SK-N-SH treated with all-trans-retinoic acid at 6 μM for 48 hours (cell line): ENCODE measurements at regions not wholly inside any gene's neighbourhood (a gene's known extent, or its start where the extent isn't known, plus 50 kb on each side); places are given as distances from the start of the nearest gene placed in this dataset.

ENCODE experiments used
- ARNTL ChIP-seq: fragments of 450-650 bp; formaldehyde crosslinking; IDR thresholded peaks from 2 replicates; pipeline ENCODE4 v1.5.0; 2020; ENCODE audit warnings: low read depth, mild to moderate bottlenecking, moderate library complexity, borderline replicate concordance
- ESRRG ChIP-seq: fragments of 250-450 bp; sonication (Bioruptor Pico); IDR thresholded peaks from 2 replicates; pipeline ENCODE4 v1.6.1; 2021; ENCODE audit warnings: mild to moderate bottlenecking
- RARB ChIP-seq: fragments of 250-450 bp; sonication (Bioruptor Pico); IDR thresholded peaks from 2 replicates; pipeline ENCODE4 v1.8.0; 2021; ENCODE audit warnings: mild to moderate bottlenecking, moderate library complexity
- TOX ChIP-seq: fragments of 250-450 bp; sonication (Bioruptor Pico); IDR thresholded peaks from 2 replicates; pipeline ENCODE4 v1.8.0; 2021; ENCODE audit warnings: mild to moderate bottlenecking, moderate library complexity, borderline replicate concordance
- ZFP30 ChIP-seq: fragments of 450-650 bp; formaldehyde crosslinking; IDR thresholded peaks from 2 replicates; pipeline ENCODE4 v1.5.0; 2022; ENCODE audit warnings: mild to moderate bottlenecking, moderate library complexity

GRCh38 chr1:227424159-227424680 is 105.9 kb upstream of the CDC42BPA start:
- TF ChIP-seq TOX (CRISPR knock-in tag) (no peak), RARB (no peak), ARNTL (CRISPR knock-in tag) (no peak), ESRRG (CRISPR knock-in tag) (no peak), ZFP30 (CRISPR knock-in tag) (no peak)
